Ammon's horn (tissue), 1 donor: ENCODE measurements at regions not wholly inside any gene's neighbourhood (a gene's known extent, or its start where the extent isn't known, plus 50 kb on each side); places are given as distances from the start of the nearest gene placed in this dataset.
"Not testable (repeated sequence)": the region's sequence is repeated elsewhere in the genome, so short reads cannot be mapped to it uniquely, and the experiment has no call there.

Experiments
- DNase-seq: peaks from one replicate; pipeline ENCODE4 v3.0.0-alpha.2; 2016; ENCODE audit warnings: low spot score

- no peak for DNase-seq
Observed at GRCh38 chr11:90770007-90770406, 547.2 kb upstream of the CHORDC1 start.

DNA sequence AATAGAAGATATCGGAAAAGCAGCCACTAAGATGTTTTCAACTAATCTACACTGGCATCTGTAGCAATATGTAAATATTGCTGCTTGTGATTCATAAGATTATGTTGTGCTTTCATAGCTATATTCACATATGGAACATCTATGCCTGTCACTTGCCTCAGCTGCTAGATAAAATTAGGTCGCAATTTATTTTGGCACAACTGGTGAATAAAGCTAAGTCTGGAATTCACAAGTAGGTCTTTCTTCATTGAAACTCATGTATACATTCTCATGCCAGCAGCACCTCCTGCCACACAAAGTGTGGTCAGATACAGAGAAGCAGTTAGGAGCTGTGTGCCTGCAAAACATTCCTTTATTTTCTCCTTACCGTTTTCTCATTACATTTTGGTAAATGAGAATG lies 543.3 kb upstream of the CHORDC1 start:
- DNase-seq: no peak

DNA sequence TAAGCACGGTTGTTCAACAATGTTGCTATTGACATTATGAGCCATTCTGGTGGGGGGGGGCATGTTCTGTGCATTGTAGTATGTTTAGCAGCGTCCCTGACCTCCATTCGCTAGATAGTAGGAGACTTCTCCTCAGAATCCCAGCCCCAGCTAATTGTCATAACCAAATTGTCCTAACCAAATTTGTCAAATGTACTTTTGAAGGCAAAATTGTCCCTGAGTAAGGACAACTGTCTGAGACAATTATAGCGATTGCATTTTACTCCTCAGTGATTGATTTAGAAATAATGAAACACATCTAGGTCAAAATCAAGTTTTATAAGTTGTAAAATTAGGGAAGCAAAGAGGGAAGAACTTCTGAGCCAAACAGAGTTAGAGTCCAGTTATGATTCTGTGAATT lies 541.8 kb upstream of the CHORDC1 start:
- DNase-seq: no peak

GRCh38 chr11:90757849-90758494 lies 535.1 kb upstream of the CHORDC1 start:
- DNase-seq: no peak

DNA sequence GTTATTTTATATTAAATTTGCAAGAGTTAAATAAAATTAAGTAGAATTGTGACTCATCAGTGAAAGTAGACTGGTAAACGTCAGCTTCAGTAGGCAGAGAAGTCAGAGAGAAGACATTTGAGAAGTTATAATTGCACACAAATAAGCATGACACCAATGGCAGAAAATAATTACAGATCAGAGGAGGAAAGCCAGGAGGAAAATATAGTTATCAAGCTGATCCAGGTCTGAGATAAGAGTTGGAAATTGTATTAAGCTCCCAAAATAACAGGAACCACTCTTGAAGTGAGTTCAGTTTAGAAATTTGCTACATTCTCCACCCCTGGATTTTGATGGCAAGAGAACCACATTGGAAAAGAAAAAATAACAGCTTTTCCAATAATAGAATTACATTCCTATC lies 533.8 kb upstream of the CHORDC1 start:
- DNase-seq: no peak

- no peak for DNase-seq
Observed at GRCh38 chr11:90753546-90753945, 530.7 kb upstream of the CHORDC1 start.

DNA sequence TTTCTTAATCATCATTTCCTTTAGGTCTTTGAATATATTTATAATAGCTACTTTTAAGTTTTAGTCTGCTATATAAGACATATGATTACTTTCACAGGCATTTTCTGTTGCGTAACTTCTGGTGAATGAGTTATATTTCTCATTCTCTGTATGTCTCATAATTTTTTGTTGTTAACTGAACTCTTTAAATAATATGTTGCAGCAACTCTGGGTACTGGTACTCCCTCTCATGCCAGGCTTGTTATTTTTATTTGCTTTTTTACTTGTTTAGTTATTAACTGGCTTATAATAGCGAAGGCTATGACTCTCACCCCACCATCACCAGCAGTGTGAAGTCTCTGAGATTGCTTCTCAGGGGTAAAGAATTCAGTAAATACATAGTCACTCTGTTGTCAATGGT lies 524.2 kb upstream of the CHORDC1 start:
- no peak for DNase-seq

GRCh38 chr11:90744169-90744568 lies 521.3 kb upstream of the CHORDC1 start:
- no peak for DNase-seq

GRCh38 chr11:90738799-90739198 lies 516.0 kb upstream of the CHORDC1 start:
- DNase-seq: no peak

DNA sequence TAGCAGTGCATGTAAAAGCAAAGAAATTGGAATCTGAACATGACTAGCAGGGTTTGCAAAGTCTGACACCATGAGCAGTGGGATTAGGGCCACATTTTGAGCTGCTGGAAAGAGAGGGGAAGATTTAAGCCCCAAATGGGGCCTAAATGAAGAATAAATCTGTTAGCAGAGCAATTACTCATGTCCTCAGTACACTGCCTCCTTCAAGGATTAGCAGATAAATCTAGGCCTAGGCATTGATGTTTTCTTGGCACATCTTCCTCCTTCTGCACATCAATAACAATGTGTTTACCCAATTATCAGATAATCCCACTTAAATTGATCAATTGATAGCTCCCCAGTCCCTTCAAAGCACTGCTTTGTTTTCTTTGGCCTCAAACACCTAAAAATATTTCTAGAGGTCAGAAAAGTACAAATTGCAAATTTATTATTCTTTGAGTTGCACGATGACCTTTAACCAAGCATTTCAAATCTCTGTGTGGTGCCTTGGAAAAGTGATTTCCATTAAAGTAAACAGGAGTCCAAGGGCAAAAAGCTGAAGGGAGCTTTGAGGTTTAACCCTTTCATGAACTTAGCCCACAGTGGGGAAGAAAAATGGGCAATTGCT lies 514.7 kb upstream of the CHORDC1 start:
- no peak for DNase-seq

DNA sequence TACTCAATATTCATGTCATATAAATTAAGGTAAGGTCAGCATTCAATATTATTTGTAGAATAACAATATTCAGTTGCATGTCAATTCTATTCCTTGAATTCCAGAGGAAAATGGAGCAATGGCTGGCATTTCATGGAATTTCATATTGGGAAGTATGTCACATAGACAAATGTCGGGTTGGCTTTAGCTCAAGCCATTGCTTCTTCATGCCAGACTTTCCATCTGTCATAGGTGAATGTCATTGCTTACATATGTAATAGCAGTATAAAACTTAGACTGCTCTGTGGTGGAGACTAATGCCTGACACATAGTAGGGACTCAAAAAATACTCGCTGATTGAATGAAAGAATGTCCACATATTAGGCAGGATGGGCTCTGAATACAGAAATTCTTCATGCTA lies 509.6 kb upstream of the CHORDC1 start:
- DNase-seq: no peak

DNA sequence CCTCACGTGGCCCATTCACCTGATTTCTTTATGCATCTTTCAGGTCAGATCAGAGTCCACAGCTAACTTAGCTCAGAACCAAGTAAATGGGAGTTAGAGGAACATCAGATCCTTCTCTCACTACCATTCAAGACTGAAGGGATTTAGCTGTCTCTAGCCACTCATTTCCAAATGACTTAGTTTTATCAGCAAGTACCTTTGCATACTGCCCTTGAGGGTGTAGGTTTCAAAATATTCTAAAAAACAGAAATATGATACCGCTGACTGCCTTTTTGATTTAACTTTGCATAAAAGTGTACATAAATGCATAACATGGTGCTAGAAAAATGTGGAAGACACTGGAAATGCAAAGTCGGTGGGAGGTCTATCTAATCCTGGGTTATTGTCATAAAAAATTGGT lies 500.6 kb upstream of the CHORDC1 start:
- DNase-seq: no peak

- DNase-seq: no peak
Observed at GRCh38 chr11:90722552-90723190, 499.8 kb upstream of the CHORDC1 start.

DNA sequence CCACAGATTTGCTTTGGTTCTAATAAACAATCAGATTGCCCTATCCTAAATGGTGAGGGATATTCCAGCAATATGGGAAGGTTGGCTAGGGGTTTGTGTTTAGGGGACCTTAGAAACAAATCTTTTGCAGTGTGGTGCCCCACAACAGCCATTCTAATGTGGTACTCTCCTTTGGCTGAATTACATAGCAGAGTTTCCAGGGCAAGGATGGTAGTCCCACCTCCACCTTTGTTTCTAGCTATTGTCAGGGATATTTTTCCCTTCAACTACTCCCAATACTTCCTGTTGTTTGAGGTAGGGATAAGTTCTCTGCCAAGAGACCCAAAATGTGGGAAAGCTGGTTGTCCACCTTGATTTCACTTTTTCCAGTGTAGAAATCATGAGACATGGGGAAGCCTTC lies 494.7 kb upstream of the CHORDC1 start:
- DNase-seq: no peak

- no peak for DNase-seq
Observed at GRCh38 chr11:90705661-90706060, 482.8 kb upstream of the CHORDC1 start.

DNA sequence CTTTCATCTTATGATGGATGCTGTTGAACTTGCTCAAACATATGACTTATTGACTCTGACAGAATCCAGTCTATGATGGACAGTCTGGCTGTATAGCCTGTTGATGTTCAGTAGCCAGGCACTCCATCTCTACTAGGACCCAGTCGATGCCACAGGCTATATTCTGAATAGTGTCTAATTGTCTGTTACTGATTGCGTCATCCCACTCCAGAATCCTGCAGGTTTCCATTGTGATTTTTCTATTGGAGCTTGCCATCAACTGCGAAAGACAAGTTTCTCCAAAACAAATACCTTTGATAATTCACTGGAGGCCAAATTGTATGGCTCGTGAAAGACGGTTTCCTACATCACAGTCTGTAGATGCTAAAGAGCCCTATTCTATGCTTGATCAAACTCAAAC lies 481.7 kb upstream of the CHORDC1 start:
- no peak for DNase-seq

GRCh38 chr11:90701716-90702115 lies 478.9 kb upstream of the CHORDC1 start:
- DNase-seq: no peak

- no peak for DNase-seq
Observed at GRCh38 chr11:90700789-90701439, 478.1 kb upstream of the CHORDC1 start.

DNA sequence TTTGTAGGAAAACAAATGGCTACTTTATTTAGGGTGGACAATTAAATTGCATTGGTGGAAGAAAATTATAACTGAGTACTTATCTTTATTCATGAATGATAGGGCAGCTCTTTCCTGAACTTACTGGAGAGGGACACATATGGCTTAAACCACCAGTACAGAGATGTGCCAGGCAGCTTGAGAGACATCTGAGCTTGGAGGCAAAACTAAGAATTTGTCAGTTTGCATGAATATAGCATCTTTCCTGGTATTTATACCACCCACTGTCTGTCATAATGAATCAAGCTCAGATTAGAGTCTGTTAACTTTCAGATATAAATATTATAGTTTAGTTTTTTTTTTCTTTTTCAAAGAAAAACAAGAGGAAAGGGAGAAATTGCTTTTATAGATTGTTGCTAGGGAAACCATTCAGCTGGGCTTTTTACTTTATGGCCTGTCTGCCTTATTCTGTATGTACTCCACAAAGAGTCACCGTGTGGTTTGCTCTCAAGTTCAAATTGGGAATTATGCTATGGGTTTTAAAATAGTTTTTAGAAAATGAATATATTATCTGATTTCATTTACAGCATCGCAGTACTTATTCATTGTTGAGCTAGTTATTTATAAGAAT lies 477.0 kb upstream of the CHORDC1 start:
- peak; percentile 17 for DNase-seq

- DNase-seq: no peak
Observed at GRCh38 chr11:90698238-90698637, 475.4 kb upstream of the CHORDC1 start.

DNA sequence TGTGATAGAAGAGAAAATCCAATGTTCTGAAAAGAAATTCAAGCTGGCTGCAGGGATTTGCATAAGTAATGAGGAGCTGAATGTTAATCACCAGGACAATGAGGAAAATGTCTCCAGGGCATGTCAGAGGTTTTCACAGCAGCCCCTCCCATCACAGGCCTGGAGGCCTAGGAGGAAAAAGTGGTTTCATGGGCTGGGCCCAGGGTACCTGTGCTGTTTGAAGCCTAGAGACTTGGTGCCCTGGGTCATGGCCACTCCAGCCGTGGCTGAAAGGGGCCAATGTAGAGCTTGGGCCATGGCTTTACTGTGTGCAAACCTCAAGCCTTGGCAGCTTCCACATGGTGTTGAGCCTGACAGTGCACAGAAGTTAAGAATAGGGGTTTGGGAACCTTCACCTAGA lies 452.6 kb upstream of the CHORDC1 start:
- not testable (repeated sequence) for DNase-seq

- no peak for DNase-seq
Observed at GRCh38 chr11:90669094-90669493, 446.2 kb upstream of the CHORDC1 start.

- no peak for DNase-seq
Observed at GRCh38 chr11:90668502-90668901, 445.7 kb upstream of the CHORDC1 start.
